Astrocyte (in vitro differentiated cells and primary cell): ENCODE measurements at regions not wholly inside any gene's neighbourhood (a gene's known extent, or its start where the extent isn't known, plus 50 kb on each side); places are given as distances from the start of the nearest gene placed in this dataset.

Experiments used
- DNase-seq: peaks from one replicate; pipeline ENCODE4 v3.0.0-alpha.2; 2010; ENCODE audit warnings: low read depth
- FAIRE-seq: peaks from 2 replicates; lab custom pipeline; 2011; peaks lifted over from hg19 to GRCh38; lab: Jason Lieb, UNC
- H2AFZ ChIP-seq: 2 replicates; pipeline ENCODE4 v1.6.0; 2012; ENCODE audit warnings: low read depth, low read length, inconsistent platforms
- H3K27ac ChIP-seq: 2 replicates; pipeline ENCODE4 v1.5.1; 2011; ENCODE audit warnings: low read depth, low read length, inconsistent platforms
- H3K27me3 ChIP-seq: 2 replicates; pipeline ENCODE4 v1.6.0; 2011; ENCODE audit warnings: low read length, inconsistent platforms; ENCODE audit not compliant: insufficient read depth
- H3K36me3 ChIP-seq: 2 replicates; pipeline ENCODE4 v1.5.1; 2011; ENCODE audit warnings: low read length, inconsistent platforms; ENCODE audit not compliant: insufficient read depth
- H3K4me1 ChIP-seq: 2 replicates; pipeline ENCODE4 v1.5.1; 2011; ENCODE audit warnings: low read length, inconsistent platforms; ENCODE audit not compliant: insufficient read depth
- H3K4me2 ChIP-seq: 2 replicates; pipeline ENCODE4 v1.6.0; 2012; ENCODE audit warnings: low read length, inconsistent platforms
- H3K4me3 ChIP-seq: 2 replicates; pipeline ENCODE4 v1.5.1; 2011; ENCODE audit warnings: low read depth, mild to moderate bottlenecking, low read length, inconsistent platforms; ENCODE audit not compliant: insufficient read depth
- H3K79me2 ChIP-seq: 2 replicates; pipeline ENCODE4 v1.6.0; 2012; ENCODE audit warnings: mild to moderate bottlenecking, low read length, inconsistent platforms; ENCODE audit not compliant: insufficient read depth
- H3K9ac ChIP-seq: 2 replicates; pipeline ENCODE4 v1.6.0; 2012; ENCODE audit warnings: mild to moderate bottlenecking, low read length, inconsistent platforms
- H3K9me3 ChIP-seq: 2 replicates; pipeline ENCODE4 v1.5.1; 2012; ENCODE audit warnings: low read depth, mild to moderate bottlenecking, low read length, inconsistent platforms; ENCODE audit not compliant: insufficient read depth
- H4K20me1 ChIP-seq: 2 replicates; pipeline ENCODE4 v1.6.0; 2012; ENCODE audit warnings: low read length, inconsistent platforms; ENCODE audit not compliant: insufficient read depth
- H3K27ac Mint-ChIP-seq: one replicate; pipeline ENCODE4 v1.8.0; 2021; ENCODE audit warnings: mild to moderate bottlenecking, mixed read lengths; ENCODE audit not compliant: unreplicated experiment
- H3K27me3 Mint-ChIP-seq: one replicate; pipeline ENCODE4 v1.8.0; 2021; ENCODE audit warnings: low read depth, mixed read lengths; ENCODE audit not compliant: unreplicated experiment
- H3K36me3 Mint-ChIP-seq: one replicate; pipeline ENCODE4 v1.8.0; 2021; ENCODE audit warnings: low read depth, mixed read lengths; ENCODE audit not compliant: unreplicated experiment
- H3K4me1 Mint-ChIP-seq: one replicate; pipeline ENCODE4 v1.8.0; 2021; ENCODE audit warnings: low read depth, mixed read lengths; ENCODE audit not compliant: unreplicated experiment
- H3K4me3 Mint-ChIP-seq: one replicate; pipeline ENCODE4 v1.8.0; 2021; ENCODE audit warnings: mild to moderate bottlenecking, moderate library complexity, mixed read lengths; ENCODE audit not compliant: unreplicated experiment
- H3K9me3 Mint-ChIP-seq: one replicate; pipeline ENCODE4 v1.8.0; 2021; ENCODE audit warnings: mild to moderate bottlenecking, mixed read lengths; ENCODE audit not compliant: unreplicated experiment
- CTCF ChIP-seq: IDR thresholded peaks from 2 replicates; pipeline ENCODE4 v1.5.1; 2011; ENCODE audit warnings: low read depth, mild to moderate bottlenecking, inconsistent platforms, low read length, moderate library complexity; ENCODE audit not compliant: insufficient read depth
- EZH2 ChIP-seq: IDR thresholded peaks from 2 replicates; pipeline ENCODE4 v1.6.1; 2012; ENCODE audit warnings: mild to moderate bottlenecking, low read length, inconsistent platforms; ENCODE audit not compliant: insufficient read depth

GRCh38 chr7:79622781-79623180 is 169.3 kb upstream of the MAGI2 start:
- no peak overlapping the region for H3K9ac ChIP-seq
- H3K27me3 Mint-ChIP-seq = no peaks in the 10 kb centered on the region
- no peaks in the 10 kb centered on the region for H3K9me3 ChIP-seq
- H3K4me1 Mint-ChIP-seq = peaks cover 4% of the 10 kb centered on the region
- H3K36me3 Mint-ChIP-seq = no peaks in the 10 kb centered on the region
- no peak overlapping the region for H3K4me2 ChIP-seq
- no peak for TF ChIP-seq EZH2
- no peak for TF ChIP-seq CTCF
- no peaks in the 10 kb centered on the region for H3K27me3 ChIP-seq
- H3K27ac ChIP-seq = no peak overlapping the region
- H3K27ac Mint-ChIP-seq = no peak overlapping the region
- no peak overlapping the region for H2AFZ ChIP-seq
- no peaks in the 10 kb centered on the region for H3K9me3 Mint-ChIP-seq
- H3K36me3 ChIP-seq = no peaks in the 10 kb centered on the region
- no peaks in the 10 kb centered on the region for H3K4me1 ChIP-seq
- FAIRE-seq = no peak
- no peaks in the 10 kb centered on the region for H3K79me2 ChIP-seq
- no peak for DNase-seq
- no peaks in the 10 kb centered on the region for H4K20me1 ChIP-seq
- no peak overlapping the region for H3K4me3 Mint-ChIP-seq
- H3K4me3 ChIP-seq = no peak overlapping the region

- Histone ChIP-seq H3K9me3 (no peaks in the 10 kb centered on the region), H4K20me1 (no peaks in the 10 kb centered on the region), H3K27ac (no peak overlapping the region), H3K9ac (no peak overlapping the region), H3K4me3 (no peak overlapping the region), H3K36me3 (no peaks in the 10 kb centered on the region), H3K79me2 (no peaks in the 10 kb centered on the region), H3K4me2 (no peak overlapping the region), H3K4me1 (no peaks in the 10 kb centered on the region), H2AFZ (no peak overlapping the region), H3K27me3 (no peaks in the 10 kb centered on the region)
- Mint-ChIP-seq H3K4me3 (no peak overlapping the region), H3K36me3 (no peaks in the 10 kb centered on the region), H3K27ac (no peak overlapping the region), H3K9me3 (peaks cover 4% of the 10 kb centered on the region), H3K27me3 (no peaks in the 10 kb centered on the region), H3K4me1 (peaks cover 4% of the 10 kb centered on the region)
- TF ChIP-seq EZH2 = no peak
- TF ChIP-seq CTCF = no peak
- FAIRE-seq (no peak), DNase-seq (no peak)
Observed at GRCh38 chr7:79620291-79620690, 166.8 kb upstream of the MAGI2 start.

- H3K4me3 Mint-ChIP-seq = no peak overlapping the region
- Histone ChIP-seq H3K27me3 (no peaks in the 10 kb centered on the region), H3K4me3 (no peak overlapping the region), H3K9ac (no peak overlapping the region), H2AFZ (no peak overlapping the region), H3K79me2 (no peaks in the 10 kb centered on the region), H3K27ac (no peak overlapping the region), H4K20me1 (no peaks in the 10 kb centered on the region), H3K4me2 (no peak overlapping the region), H3K4me1 (no peaks in the 10 kb centered on the region), H3K36me3 (no peaks in the 10 kb centered on the region), H3K9me3 (no peaks in the 10 kb centered on the region)
- H3K4me1 Mint-ChIP-seq = peaks cover 4% of the 10 kb centered on the region
- no peaks in the 10 kb centered on the region for H3K36me3 Mint-ChIP-seq
- DNase-seq = no peak
- peaks cover 4% of the 10 kb centered on the region for H3K9me3 Mint-ChIP-seq
- FAIRE-seq = no peak
- no peak for TF ChIP-seq EZH2
- no peak overlapping the region for H3K27ac Mint-ChIP-seq
- no peaks in the 10 kb centered on the region for H3K27me3 Mint-ChIP-seq
Observed at GRCh38 chr7:79619216-79619615, 165.7 kb upstream of the MAGI2 start.
